Loucy (cell line): ENCODE measurements at regions not wholly inside any gene's neighbourhood (a gene's known extent, or its start where the extent isn't known, plus 50 kb on each side); places are given as distances from the start of the nearest gene placed in this dataset.

Experiments used
- CTCF ChIP-seq: fragments of 200-600 bp; sonication (generic); conservative IDR thresholded peaks from 2 replicates; pipeline ENCODE4 v1.5.1; 2014; ENCODE audit warnings: mild to moderate bottlenecking, antibody characterized with exemption, low read length
- EZH2phosphoT487 ChIP-seq: fragments of 200-600 bp; IDR thresholded peaks from 2 replicates; pipeline ENCODE4 v1.6.1; 2018; ENCODE audit warnings: antibody characterized with exemption, mild to moderate bottlenecking, moderate library complexity, borderline replicate concordance

- TF ChIP-seq CTCF (no peak), EZH2phosphoT487 (no peak)
Observed at GRCh38 chr5:33162057-33162456, 278.7 kb upstream of the TARS1 start.
